HG02623 (cell line): ENCODE measurements at regions not wholly inside any gene's neighbourhood (a gene's known extent, or its start where the extent isn't known, plus 50 kb on each side); places are given as distances from the start of the nearest gene placed in this dataset.

Experiments
- ATAC-seq: cut with Tn5 transposase; IDR thresholded peaks from one replicate; pipeline ENCODE4 v1.9.1; 2021; ENCODE audit warnings: moderate library complexity; ENCODE audit not compliant: unreplicated experiment

- no peak for ATAC-seq
These were observed 88.0 kb upstream of the MANEA start for GRCh38 chr6:95489185-95489863.

DNA sequence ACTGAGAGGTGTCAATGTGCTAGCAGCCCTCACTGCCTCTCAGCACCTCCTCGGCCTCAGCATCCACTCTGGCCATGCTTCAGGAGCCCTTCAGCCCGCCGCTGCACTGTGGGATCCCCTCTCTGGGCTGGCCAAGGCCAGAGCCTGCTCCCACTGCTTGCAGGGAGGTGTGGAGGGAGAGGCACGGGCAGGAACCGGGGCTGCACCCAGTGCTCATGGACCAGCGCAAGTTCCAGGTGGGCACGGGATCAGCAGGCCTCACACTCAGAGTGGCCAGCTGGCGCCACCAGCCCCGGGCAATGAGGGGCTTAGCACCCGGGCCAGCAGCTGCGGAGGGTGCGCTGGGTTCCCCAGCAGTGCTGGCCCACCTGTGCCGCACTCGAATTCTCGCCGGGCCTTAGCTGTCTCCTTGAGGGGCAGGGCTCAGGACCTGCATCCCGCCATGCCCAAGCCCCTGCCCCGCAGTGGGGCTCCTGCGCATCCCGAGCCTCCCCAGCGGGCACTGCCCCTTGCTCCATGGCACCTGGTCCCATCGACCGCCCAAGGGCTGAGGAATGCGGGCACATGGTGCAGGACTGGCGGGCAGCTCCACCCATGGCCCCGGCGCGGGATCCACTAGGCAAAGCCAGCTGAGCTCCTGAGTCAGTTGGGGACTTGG is 80.4 kb upstream of the MANEA start:
- no peak for ATAC-seq

DNA sequence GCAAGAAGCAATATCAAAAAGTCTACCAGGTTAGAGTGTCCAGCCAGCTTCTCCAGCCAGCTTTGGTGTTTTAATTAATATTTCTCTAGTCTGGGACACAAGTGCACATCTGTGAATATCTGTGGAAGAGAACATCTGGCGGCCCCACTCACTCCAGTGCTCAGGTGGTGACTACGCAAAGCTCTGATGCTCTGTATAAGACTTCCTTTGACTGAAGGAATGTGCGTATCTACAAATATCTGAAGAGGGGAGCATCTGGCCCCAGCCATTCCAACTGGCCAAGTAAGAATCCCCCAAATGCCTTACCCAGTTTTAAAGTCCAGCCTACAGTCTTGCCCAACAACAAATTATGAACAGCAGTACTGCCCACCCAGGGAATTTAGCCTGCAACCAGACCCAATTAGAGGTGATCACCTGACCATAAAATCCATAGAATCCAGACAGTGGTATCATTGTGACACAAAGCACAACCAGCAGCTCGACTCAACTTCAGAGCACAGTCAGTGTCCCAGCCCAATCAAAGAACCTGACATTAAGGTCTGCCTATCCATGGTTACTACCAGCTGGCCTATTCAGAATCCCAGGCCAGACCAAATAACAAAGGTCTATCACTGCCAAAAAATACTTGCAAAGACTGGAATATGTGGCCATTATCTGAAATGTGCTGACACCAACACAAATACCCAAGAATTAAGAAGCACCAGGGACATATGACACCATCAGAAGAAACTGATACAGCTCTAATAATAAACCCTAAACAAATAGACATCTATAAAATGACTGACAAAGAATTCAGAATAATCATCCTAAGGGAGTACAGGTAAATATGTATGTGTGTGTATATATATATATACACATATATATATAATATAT is 76.1 kb upstream of the MANEA start:
- ATAC-seq: no peak

- no peak for ATAC-seq
These were observed 73.8 kb upstream of the MANEA start for GRCh38 chr6:95503568-95503967.

DNA sequence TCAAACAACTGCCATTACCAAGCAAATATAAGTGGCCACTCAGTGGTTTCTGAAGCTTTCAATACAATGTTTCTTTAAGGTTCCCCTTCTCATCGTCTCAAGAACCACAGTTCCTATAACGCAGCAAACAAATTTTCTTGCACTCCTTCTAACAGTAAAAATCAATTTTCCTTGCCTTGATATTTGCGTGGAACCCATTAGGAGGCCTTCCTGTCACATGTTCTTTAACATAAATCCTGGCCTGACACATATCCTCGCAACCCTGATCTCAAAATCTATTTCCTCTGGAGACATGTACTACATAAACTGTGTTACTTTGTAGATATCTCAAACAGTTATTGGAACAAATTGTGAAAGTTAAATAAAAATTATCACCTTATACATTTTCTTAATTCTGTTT is 65.9 kb upstream of the MANEA start:
- ATAC-seq: no peak

DNA sequence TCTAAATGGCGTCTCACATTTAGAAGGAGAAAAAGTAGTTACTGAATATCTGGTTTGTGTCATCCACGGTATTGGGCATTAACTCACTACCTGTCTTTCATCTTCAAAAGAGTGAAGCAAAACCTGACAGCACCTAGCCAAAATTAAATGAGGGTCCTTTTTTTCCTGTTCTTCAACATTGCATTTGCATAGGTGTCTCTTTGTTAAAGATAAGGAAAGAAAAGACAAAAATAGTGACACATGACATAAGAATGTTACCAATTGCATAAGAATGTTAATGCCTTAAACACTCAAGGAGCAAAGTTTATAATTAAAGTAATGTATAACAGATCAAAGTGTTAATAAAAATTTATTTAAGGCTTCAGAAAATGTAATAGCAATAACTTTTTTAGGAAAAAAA is 61.4 kb upstream of the MANEA start:
- no peak for ATAC-seq

GRCh38 chr6:95517004-95517403 is 60.3 kb upstream of the MANEA start:
- no peak for ATAC-seq

- no peak for ATAC-seq
These were observed 59.8 kb upstream of the MANEA start for GRCh38 chr6:95517568-95517967.

DNA sequence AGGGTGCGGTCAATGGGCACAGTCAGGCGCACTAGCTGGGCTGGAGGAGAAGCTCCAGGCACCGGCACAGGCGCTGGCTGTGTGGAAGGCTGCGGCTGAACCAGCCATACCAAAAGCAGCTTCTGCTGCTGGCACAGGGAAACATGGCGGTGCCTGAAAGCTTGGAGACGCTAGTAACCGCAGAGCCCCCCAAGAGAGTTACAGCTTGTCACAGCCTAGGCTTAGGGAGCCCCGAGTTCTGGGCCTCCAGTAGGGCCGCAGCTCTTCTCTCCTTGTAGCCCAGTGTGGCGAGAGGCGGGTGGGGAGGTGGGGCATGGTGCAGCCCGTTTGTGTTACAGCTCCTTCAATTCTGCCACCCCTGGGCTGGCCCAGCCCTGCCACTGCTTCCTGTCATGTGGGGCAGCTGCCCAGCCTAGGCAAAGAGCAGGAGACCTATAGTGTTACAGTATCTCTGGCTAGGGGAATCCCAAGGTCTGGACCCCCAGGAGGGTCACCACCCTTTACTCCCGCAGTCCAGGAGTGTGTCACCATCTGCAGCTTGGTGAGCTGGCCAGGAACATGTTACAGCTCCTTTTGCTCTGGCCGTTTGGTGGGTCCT is 58.6 kb upstream of the MANEA start:
- no peak for ATAC-seq

DNA sequence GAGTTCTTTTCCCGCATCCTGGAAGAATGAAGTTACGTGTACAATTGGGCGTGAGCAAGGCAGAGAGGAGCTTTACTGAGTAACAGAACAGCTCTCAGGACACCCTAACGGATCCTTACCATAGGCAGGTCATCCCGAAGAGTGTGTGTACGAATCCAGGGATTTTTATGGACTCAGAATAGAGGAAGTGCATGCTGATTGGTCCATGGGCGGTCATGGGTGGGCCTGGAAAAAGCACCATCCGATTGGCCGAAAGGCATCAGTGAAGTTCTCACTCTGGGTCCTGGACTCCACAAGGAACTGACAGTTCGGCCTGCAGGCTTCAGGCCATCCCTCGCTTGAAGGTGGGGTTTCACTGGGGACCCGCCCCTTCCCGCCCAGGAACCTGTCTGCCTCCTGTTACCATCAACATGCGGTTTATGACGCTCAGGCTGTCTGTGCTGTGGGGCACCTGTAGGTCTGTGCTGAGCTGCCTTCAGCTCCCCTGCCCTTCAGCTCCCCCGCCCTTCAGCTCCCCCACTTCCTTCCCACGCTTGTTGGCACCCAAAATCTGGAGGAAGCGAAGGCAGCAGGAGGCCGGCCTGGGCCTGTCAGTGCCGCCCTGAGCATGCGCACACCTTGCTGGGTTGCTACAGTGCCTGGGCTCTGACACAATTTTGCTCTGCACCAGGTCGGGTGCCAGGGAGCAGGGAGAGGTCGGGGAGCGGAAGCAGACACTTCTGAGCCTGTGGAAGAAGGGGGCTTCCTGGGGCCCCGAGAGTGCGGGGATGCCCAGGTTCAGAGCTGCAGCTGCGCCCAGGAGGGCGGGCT is 57.9 kb upstream of the MANEA start:
- ATAC-seq: no peak

- no peak for ATAC-seq
These were observed 56.2 kb upstream of the MANEA start for GRCh38 chr6:95521181-95521580.
